ENCODE measurements at regions not wholly inside any gene's neighbourhood (a gene's known extent, or its start where the extent isn't known, plus 50 kb on each side); places are given as distances from the start of the nearest gene placed in this dataset.

DNA sequence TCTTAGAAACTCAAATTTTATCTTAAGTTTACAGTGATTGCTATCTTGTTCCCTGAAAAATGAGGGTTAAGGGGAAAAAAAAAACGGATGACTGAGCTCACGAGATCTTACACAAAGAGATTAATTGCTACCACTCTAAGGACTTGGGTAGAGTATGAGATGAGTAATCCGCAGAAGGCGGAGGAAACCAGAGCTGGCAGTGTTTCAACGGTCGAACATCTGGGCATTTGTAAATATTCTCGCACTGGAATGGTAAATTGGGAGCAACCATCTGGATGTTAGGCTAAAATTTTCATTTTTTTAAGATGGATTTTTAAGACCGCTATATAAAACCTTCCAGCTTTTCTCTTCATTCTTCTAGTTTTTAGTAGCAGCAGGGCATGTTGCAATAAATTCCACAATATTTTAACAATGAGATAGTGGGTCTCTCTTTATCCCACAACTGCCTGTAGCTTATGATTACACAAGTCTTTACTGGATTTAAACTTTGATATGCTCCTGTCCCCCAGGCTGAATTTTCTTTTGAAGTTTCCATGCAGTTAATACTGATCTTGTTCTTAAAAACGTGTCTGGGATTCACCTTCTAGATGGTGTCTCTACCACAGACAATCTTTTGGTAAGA is 1324.1 kb downstream of the AACS start:
- POLR2A ChIA-PET, result no interaction called here
- DNase-seq (ENCODE audit: low read depth), result peak; percentile 88
- CTCF ChIA-PET, result interaction anchor here (0.5 to 1.5 kb wide), 2 partner anchors 41 to 278 kb away, joined by 3 read pairs; no protein-coding TSS in a partner anchor

DNA sequence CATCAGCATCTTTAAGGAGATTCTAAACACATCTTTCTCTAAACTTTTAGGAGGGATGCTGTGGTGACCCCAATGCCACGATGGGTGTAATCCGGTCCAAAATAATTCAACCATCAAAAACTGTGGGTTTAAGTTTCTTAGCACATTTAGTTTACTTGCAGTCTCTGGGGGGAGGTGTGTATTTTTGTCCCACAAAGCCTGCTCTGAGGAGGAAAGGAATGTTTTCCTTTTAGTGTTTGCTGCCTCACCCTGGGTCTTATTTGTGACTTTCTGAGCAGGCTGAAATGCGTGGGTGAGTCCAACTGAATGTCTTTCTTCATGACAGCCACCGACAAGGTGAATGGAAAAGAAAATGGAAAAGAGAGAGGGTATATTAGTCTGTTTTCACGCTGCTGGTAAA is 1324.7 kb downstream of the AACS start:
- POLR2A ChIA-PET, result no interaction called here
- Histone ChIP-seq H3K27me3 (ENCODE audit: control insufficient read depth, insufficient read depth, low read length) (no peaks in the 10 kb centered on the region), H3K4me3 (ENCODE audit: low read depth, low read length) (no peak overlapping the region), H3K36me3 (ENCODE audit: control insufficient read depth, insufficient read depth, low read length) (no peaks in the 10 kb centered on the region)
- CTCF ChIA-PET, result no interaction called here
- no peak for DNase-seq (ENCODE audit: low read depth)
- TF ChIP-seq, protein P1, sequence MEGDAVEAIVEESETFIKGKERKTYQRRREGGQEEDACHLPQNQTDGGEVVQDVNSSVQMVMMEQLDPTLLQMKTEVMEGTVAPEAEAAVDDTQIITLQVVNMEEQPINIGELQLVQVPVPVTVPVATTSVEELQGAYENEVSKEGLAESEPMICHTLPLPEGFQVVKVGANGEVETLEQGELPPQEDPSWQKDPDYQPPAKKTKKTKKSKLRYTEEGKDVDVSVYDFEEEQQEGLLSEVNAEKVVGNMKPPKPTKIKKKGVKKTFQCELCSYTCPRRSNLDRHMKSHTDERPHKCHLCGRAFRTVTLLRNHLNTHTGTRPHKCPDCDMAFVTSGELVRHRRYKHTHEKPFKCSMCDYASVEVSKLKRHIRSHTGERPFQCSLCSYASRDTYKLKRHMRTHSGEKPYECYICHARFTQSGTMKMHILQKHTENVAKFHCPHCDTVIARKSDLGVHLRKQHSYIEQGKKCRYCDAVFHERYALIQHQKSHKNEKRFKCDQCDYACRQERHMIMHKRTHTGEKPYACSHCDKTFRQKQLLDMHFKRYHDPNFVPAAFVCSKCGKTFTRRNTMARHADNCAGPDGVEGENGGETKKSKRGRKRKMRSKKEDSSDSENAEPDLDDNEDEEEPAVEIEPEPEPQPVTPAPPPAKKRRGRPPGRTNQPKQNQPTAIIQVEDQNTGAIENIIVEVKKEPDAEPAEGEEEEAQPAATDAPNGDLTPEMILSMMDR (IDR thresholded peaks at IDR 0.05; ENCODE audit: insufficient read depth, low read depth, low read length), result no peak

More for the DNA sequence above, 1324.1 kb downstream of the AACS start:
- Histone ChIP-seq H3K27me3 (ENCODE audit: control insufficient read depth, insufficient read depth, low read length) (no peaks in the 10 kb centered on the region), H3K36me3 (ENCODE audit: control insufficient read depth, insufficient read depth, low read length) (no peaks in the 10 kb centered on the region), H3K4me3 (ENCODE audit: low read depth, low read length) (no peak overlapping the region)
- TF ChIP-seq, protein P1 (IDR thresholded peaks at IDR 0.05; ENCODE audit: insufficient read depth, low read depth, low read length), result no peak

GRCh38 chr12:126390969-126391566 is 1325.8 kb downstream of the AACS start:
- H3K27me3 ChIP-seq (ENCODE audit: control insufficient read depth, insufficient read depth, low read length), result no peaks in the 10 kb centered on the region
- CTCF ChIA-PET, result no interaction called here
- no peak overlapping the region for H3K4me3 ChIP-seq (ENCODE audit: low read depth, low read length)
- DNase-seq (ENCODE audit: low read depth), result no peak
- H3K36me3 ChIP-seq (ENCODE audit: control insufficient read depth, insufficient read depth, low read length), result no peaks in the 10 kb centered on the region
- POLR2A ChIA-PET, result no interaction called here
- TF ChIP-seq, protein P1 (IDR thresholded peaks at IDR 0.05; ENCODE audit: insufficient read depth, low read depth, low read length), result no peak

DNA sequence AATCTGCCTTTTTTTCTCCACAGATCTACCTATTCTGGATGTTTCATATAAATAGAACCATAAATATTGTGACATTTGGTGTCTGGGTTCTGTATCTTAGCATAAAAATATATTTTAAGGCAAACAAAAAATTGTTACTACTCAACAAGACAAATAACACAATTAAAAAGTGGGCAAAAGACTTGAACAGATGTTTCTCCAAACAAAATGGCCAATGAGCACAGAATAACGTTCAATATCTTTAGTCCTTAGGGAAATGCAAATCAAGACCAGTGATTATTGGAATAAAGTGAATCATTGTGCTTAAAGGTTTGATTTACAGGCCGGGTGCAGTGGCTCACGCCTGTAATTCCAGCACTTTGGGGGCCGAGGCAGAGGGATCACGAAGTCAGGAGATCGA is 1331.3 kb downstream of the AACS start:
- CTCF ChIA-PET, result no interaction called here
- Histone ChIP-seq H3K27me3 (ENCODE audit: control insufficient read depth, insufficient read depth, low read length) (no peaks in the 10 kb centered on the region), H3K36me3 (ENCODE audit: control insufficient read depth, insufficient read depth, low read length) (no peaks in the 10 kb centered on the region), H3K4me3 (ENCODE audit: low read depth, low read length) (no peak overlapping the region)
- DNase-seq (ENCODE audit: low read depth), result no peak
- TF ChIP-seq, protein P1 (IDR thresholded peaks at IDR 0.05; ENCODE audit: insufficient read depth, low read depth, low read length), result no peak
- POLR2A ChIA-PET, result no interaction called here

GRCh38 chr12:126397071-126397581 is 1331.9 kb downstream of the AACS start:
- TF ChIP-seq, protein P1 (IDR thresholded peaks at IDR 0.05; ENCODE audit: insufficient read depth, low read depth, low read length), result no peak
- Histone ChIP-seq H3K4me3 (ENCODE audit: low read depth, low read length) (no peak overlapping the region), H3K27me3 (ENCODE audit: control insufficient read depth, insufficient read depth, low read length) (no peaks in the 10 kb centered on the region), H3K36me3 (ENCODE audit: control insufficient read depth, insufficient read depth, low read length) (no peaks in the 10 kb centered on the region)
- no peak for DNase-seq (ENCODE audit: low read depth)
- CTCF ChIA-PET, result interaction anchor here (0.9 kb wide), 1 partner anchor 21 kb away, joined by 3 read pairs; no protein-coding TSS in a partner anchor
- POLR2A ChIA-PET, result no interaction called here
